VCaP (cell line): ENCODE measurements at regions not wholly inside any gene's neighbourhood (a gene's known extent, or its start where the extent isn't known, plus 50 kb on each side); places are given as distances from the start of the nearest gene placed in this dataset.
"Not testable (repeated sequence)": the region's sequence is repeated elsewhere in the genome, so short reads cannot be mapped to it uniquely, and the experiment has no call there.

Source experiments
- H3K27ac ChIP-seq: fragments of 450-650 bp; 2 replicates; pipeline ENCODE4 v1.5.1; 2017
- CTCF ChIP-seq: fragments of 450-650 bp; conservative IDR thresholded peaks from 2 replicates; pipeline ENCODE4 v1.5.1; 2017; ENCODE audit warnings: mild to moderate bottlenecking, moderate library complexity

DNA sequence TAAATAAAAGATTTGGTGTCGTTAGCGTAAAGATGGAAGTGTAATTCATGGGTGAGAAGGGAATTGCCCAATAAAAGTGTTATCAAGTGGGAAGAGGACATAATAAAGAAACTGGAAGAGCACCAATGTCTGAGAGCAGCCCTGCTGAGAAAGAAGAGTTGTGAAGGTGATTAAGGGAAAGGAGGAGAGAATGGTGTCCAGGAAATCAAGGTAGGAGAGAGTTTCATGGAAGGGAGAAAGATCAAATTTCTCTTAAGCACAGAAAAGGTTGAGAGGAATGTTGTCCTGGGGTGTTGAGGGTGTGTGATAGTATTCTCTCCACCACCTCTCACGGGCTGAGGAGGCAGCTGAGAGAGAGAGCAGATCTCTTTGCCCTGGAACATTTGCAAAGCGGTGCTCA, 339.7 kb downstream of the SATB1 start:
- H3K27ac ChIP-seq = no peak overlapping the region
- no peak for TF ChIP-seq CTCF

GRCh38 chr3:18083273-18083590, 340.8 kb upstream of the TBC1D5 start:
- not testable (repeated sequence) for H3K27ac ChIP-seq

DNA sequence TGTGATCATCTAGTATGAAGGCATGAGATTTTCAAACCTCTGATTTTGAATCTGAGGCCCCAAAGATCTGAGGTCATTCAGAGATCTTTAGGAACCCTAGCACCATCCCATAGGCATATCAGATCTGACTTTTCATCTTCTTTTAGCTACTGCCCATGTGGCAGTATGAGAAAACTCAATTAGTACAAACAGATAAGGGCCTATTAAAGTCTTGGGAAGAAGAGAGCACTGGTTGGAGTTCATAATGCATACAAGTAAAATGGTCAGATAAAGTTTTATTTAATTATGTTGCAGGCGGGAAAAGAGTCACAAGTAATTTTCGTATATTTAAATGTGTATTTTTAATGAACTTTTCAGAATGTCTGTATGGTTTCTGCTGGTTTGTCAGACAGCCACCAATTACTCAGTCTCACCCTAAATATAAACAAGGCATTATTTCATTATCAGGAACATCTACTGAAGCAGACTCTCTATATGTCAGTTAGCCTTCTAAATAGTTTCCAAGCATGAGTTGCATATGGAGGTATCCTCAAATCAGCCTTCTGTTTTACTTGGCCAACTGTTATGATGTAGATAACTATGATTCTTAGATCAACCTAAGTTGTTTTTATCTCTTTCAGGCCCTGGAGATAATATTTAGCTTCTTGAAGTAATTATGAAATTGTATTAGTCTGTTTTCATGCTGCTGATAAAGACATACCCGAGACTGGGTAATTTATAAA, 340.3 kb upstream of the TBC1D5 start:
- TF ChIP-seq CTCF = no peak
- H3K27ac ChIP-seq = no peak overlapping the region

DNA sequence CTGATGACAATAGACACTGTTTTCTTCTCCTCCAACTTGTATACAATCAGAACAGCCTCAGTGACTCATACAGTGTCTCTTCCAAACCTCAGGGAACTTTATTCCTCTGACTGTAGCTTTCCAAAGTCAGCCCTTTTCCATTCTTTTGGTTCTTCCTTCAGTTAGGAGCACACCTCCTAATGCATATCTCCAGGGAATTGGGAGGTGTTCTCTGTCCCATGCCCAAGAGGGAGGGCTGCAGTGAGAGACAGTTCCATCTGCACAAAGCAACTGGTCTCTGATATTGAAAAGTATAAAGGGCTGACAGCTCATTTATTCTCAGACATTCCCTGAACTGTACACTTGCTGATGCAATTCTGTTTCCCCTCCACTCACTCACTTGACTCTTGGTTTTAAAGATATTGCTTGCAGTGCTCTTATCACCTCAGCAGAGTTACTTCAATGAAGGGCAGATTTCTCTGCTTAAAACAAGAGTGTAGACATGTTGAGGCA, 337.8 kb upstream of the TBC1D5 start:
- H3K27ac ChIP-seq = no peak overlapping the region
- no peak for TF ChIP-seq CTCF

DNA sequence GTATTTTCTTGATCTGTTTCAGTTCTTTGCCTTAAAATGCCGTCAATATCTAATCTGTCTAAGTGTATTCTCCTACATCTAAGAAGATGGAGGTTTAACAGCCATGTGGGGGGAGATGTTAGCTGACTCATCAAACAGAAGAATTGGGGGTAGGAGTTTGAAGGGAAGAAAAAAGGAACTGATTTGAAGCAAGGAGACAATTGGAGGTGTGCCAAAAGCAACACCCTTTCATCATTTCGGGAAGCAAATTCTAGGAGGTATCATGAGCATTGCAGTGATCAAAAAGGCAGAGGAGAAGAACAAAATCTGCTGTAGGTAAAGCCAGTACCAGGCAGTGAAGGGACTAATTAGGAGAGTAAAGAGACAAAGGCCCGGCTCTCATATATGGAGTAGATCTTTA, 337.3 kb upstream of the TBC1D5 start:
- TF ChIP-seq CTCF = no peak
- no peak overlapping the region for H3K27ac ChIP-seq

DNA sequence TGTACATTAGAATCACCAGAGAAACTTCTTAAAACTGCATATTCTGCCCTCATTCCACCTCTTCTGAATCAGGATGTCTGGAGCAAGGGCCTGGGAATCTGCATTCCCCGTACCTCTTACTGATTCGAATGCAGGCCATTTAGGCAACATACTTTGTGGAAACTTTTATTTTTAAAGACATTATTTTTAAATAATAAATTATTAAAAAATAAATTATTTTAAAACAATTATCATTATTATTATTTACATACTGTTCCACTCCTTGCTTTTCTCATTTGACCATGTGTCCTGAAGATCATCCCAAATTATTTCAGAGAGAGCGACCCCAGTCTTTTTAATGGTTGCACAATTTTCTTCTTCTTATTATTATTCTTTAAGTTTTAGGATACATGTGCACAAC, 336.6 kb upstream of the TBC1D5 start:
- no peak for TF ChIP-seq CTCF
- H3K27ac ChIP-seq = no peak overlapping the region

- no peak overlapping the region for H3K27ac ChIP-seq
- TF ChIP-seq CTCF = no peak
Observed at GRCh38 chr3:18077128-18077840, 334.9 kb upstream of the TBC1D5 start.

- no peak overlapping the region for H3K27ac ChIP-seq
- no peak for TF ChIP-seq CTCF
Observed at GRCh38 chr3:18076301-18076700, 333.9 kb upstream of the TBC1D5 start.
